Neural progenitor cell (in vitro differentiated cells): ENCODE measurements at regions not wholly inside any gene's neighbourhood (a gene's known extent, or its start where the extent isn't known, plus 50 kb on each side); places are given as distances from the start of the nearest gene placed in this dataset.

ENCODE experiments used
- DNase-seq: peaks from one replicate; pipeline ENCODE4 v3.0.0-alpha.2; 2016; ENCODE audit warnings: low spot score
- H2AFZ ChIP-seq: fragments of 200-600 bp; sonication (generic); replicated peaks from 2 replicates; pipeline ENCODE4 v1.6.1; 2016; ENCODE audit warnings: antibody characterized with exemption
- H3F3A ChIP-seq: fragments of 200-600 bp; sonication (generic); 2 replicates; pipeline ENCODE4 v1.6.1; 2016; ENCODE audit warnings: antibody characterized with exemption, low read depth
- H3K27ac ChIP-seq: fragments of 200-600 bp; sonication (generic); 2 replicates; pipeline ENCODE4 v1.5.1; 2016; ENCODE audit warnings: mild to moderate bottlenecking
- H3K27me3 ChIP-seq: fragments of 200-600 bp; sonication (generic); 2 replicates; pipeline ENCODE4 v1.6.1; 2016; ENCODE audit warnings: mild to moderate bottlenecking, moderate library complexity
- H3K36me3 ChIP-seq: fragments of 200-600 bp; sonication (generic); 2 replicates; pipeline ENCODE4 v1.5.1; 2016
- H3K4me1 ChIP-seq: fragments of 200-600 bp; sonication (generic); 2 replicates; pipeline ENCODE4 v1.6.1; 2016; ENCODE audit warnings: mixed run types
- H3K4me2 ChIP-seq: fragments of 200-600 bp; sonication (generic); 2 replicates; pipeline ENCODE4 v1.6.1; 2016
- H3K4me3 ChIP-seq: fragments of 200-600 bp; sonication (generic); 2 replicates; pipeline ENCODE4 v1.5.1; 2016
- H3K79me2 ChIP-seq: fragments of 200-600 bp; sonication (generic); 2 replicates; pipeline ENCODE4 v1.6.1; 2016; ENCODE audit warnings: low read depth
- H3K9ac ChIP-seq: fragments of 200-600 bp; sonication (generic); 2 replicates; pipeline ENCODE4 v1.6.1; 2016
- H3K9me3 ChIP-seq: fragments of 200-600 bp; sonication (generic); 2 replicates; pipeline ENCODE4 v1.5.1; 2016; ENCODE audit warnings: low read depth
- H4K20me1 ChIP-seq: fragments of 200-600 bp; sonication (generic); 2 replicates; pipeline ENCODE4 v1.6.1; 2016; ENCODE audit warnings: low read depth
- H3K27ac Mint-ChIP-seq: 3 replicates; pipeline ENCODE4 v1.8.0; 2021; ENCODE audit warnings: mixed read lengths
- H3K27me3 Mint-ChIP-seq: 2 replicates; pipeline ENCODE4 v1.8.0; 2022; ENCODE audit warnings: low read depth, mild to moderate bottlenecking, inconsistent platforms, moderate library complexity, mixed read lengths; ENCODE audit not compliant: insufficient read depth
- H3K36me3 Mint-ChIP-seq: 3 replicates; pipeline ENCODE4 v1.8.0; 2021; ENCODE audit warnings: mixed read lengths
- H3K4me1 Mint-ChIP-seq: 3 replicates; pipeline ENCODE4 v1.8.0; 2021; ENCODE audit warnings: mixed read lengths
- H3K4me3 Mint-ChIP-seq: 3 replicates; pipeline ENCODE4 v1.8.0; 2021; ENCODE audit warnings: mild to moderate bottlenecking, moderate library complexity, mixed read lengths
- H3K9me3 Mint-ChIP-seq: 3 replicates; pipeline ENCODE4 v1.8.0; 2020; ENCODE audit warnings: mixed read lengths
- EZH2 ChIP-seq: fragments of 200-600 bp; sonication (generic); IDR thresholded peaks from 2 replicates; pipeline ENCODE4 v1.6.1; 2017; ENCODE audit warnings: antibody characterized with exemption, mild to moderate bottlenecking, moderate library complexity
- EZH2phosphoT487 ChIP-seq: fragments of 200-600 bp; sonication (generic); IDR thresholded peaks from 2 replicates; pipeline ENCODE4 v1.6.1; 2017; ENCODE audit warnings: antibody characterized with exemption
- TF ChIP-seq, protein P1 (sequence below): fragments of 200-600 bp; sonication (generic); IDR thresholded peaks from 2 replicates; pipeline ENCODE4 v1.5.1; 2017; ENCODE audit warnings: antibody characterized with exemption, mild to moderate bottlenecking

DNA sequence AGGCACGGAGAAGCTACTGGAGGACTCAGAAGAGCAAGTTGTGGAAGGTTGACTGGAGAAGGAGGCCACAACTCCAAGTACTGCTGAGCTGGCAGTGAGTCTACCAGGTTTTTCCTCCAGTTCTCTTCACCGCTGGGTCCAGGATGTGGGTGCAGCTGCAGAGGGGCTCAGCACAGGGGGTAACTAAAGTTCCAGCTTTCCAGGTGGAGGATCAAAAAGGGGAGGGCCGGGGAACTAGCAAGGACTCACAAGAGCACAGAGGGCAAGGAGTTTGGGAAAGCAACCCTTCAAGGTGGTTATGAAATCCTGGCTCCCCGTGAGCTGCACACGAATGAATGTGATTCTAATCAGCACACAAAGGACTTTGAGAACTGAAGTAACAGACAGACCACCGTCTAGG is 194.2 kb upstream of the GMDS start:
- Mint-ChIP-seq H3K27ac (no peak overlapping the region), H3K36me3 (no peaks in the 10 kb centered on the region), H3K4me3 (no peak overlapping the region), H3K9me3 (no peaks in the 10 kb centered on the region), H3K27me3 (no peaks in the 10 kb centered on the region), H3K4me1 (peaks cover 5% of the 10 kb centered on the region)
- no peak overlapping the region for H3K4me2 ChIP-seq
- no peak overlapping the region for H2AFZ ChIP-seq
- H4K20me1 ChIP-seq: no peaks in the 10 kb centered on the region
- no peak overlapping the region for H3K27ac ChIP-seq
- no peak for DNase-seq
- TF ChIP-seq, protein P1, sequence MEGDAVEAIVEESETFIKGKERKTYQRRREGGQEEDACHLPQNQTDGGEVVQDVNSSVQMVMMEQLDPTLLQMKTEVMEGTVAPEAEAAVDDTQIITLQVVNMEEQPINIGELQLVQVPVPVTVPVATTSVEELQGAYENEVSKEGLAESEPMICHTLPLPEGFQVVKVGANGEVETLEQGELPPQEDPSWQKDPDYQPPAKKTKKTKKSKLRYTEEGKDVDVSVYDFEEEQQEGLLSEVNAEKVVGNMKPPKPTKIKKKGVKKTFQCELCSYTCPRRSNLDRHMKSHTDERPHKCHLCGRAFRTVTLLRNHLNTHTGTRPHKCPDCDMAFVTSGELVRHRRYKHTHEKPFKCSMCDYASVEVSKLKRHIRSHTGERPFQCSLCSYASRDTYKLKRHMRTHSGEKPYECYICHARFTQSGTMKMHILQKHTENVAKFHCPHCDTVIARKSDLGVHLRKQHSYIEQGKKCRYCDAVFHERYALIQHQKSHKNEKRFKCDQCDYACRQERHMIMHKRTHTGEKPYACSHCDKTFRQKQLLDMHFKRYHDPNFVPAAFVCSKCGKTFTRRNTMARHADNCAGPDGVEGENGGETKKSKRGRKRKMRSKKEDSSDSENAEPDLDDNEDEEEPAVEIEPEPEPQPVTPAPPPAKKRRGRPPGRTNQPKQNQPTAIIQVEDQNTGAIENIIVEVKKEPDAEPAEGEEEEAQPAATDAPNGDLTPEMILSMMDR: no peak
- no peak for TF ChIP-seq EZH2phosphoT487
- no peak for TF ChIP-seq EZH2
- no peak overlapping the region for H3K4me3 ChIP-seq
- H3K27me3 ChIP-seq: no peaks in the 10 kb centered on the region
- H3K9me3 ChIP-seq: no peaks in the 10 kb centered on the region
- H3K79me2 ChIP-seq: no peaks in the 10 kb centered on the region
- no peak overlapping the region for H3K9ac ChIP-seq
- no peaks in the 10 kb centered on the region for H3K36me3 ChIP-seq
- no peaks in the 10 kb centered on the region for H3F3A ChIP-seq
- H3K4me1 ChIP-seq: no peaks in the 10 kb centered on the region

DNA sequence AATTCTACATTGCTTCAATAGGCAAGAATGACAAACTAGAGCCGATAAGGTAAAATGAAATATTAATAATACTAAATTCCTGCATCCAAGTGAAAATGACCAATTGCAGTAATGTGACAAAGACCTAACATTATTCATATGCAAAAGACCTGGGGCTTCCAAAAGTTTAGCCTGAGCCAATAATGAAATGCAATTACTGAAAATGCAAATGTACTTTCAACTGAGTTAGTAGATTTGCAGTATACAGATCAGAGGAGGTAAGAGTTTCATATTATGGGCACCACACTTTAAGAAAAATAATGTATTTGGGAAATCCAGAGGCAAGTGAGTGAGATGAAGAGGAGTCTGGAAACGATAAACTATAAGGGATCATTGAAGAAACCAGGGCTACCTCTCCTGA is 193.7 kb upstream of the GMDS start:
- Mint-ChIP-seq H3K27me3 (no peaks in the 10 kb centered on the region), H3K4me1 (peaks cover 5% of the 10 kb centered on the region), H3K27ac (no peak overlapping the region), H3K4me3 (no peak overlapping the region), H3K9me3 (no peaks in the 10 kb centered on the region), H3K36me3 (no peaks in the 10 kb centered on the region)
- DNase-seq: no peak
- Histone ChIP-seq H3K4me1 (no peaks in the 10 kb centered on the region), H4K20me1 (no peaks in the 10 kb centered on the region), H3K4me2 (no peak overlapping the region), H2AFZ (no peak overlapping the region), H3K9ac (no peak overlapping the region), H3K4me3 (no peak overlapping the region), H3F3A (no peaks in the 10 kb centered on the region), H3K9me3 (no peaks in the 10 kb centered on the region), H3K36me3 (no peaks in the 10 kb centered on the region), H3K27me3 (no peaks in the 10 kb centered on the region), H3K27ac (no peak overlapping the region), H3K79me2 (no peaks in the 10 kb centered on the region)
- TF ChIP-seq, protein P1: no peak
- TF ChIP-seq EZH2 (no peak), EZH2phosphoT487 (no peak)

DNA sequence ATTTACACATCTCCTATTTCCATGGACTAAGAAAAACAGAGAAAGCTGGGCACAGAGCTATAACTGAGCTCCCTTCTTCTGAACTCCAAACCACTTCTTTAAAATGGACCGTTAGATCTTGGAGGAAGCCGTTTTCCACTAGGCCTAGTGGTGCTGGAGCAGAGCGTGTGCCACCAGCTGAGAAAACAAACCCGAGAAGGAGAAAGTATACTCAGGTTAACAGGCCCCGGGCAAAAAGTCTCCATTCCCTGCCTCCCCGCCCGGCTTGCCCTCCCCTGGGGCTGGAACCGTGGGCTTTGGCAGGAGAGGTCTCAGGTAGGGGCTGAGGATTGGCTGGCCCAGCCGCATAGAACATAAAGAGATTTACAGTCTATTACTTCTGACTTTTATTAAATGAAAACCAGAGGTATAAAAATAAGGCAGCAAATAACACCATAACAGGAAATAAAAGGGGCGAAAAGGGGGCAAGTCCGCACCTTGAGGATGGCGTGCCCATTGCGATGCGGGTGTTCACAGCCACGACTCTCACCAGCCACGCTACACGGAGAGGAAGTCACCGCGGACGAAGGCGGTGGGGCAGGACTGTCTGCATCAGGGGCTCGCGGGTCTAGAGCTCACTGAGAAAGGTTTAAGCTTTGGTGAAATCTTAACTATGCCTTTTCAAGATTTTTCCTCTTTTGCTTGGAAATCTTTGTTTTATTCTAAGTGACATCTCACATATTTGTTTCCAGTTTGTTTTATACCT is 191.2 kb upstream of the GMDS start:
- H3K27ac Mint-ChIP-seq: no peak overlapping the region
- TF ChIP-seq EZH2phosphoT487: no peak
- TF ChIP-seq EZH2: no peak
- TF ChIP-seq, protein P1: no peak
- Histone ChIP-seq H3K27ac (no peak overlapping the region), H3K4me3 (no peak overlapping the region), H3K9ac (no peak overlapping the region), H3F3A (no peaks in the 10 kb centered on the region), H3K9me3 (no peaks in the 10 kb centered on the region), H3K4me2 (no peak overlapping the region), H2AFZ (no peak overlapping the region), H3K27me3 (no peaks in the 10 kb centered on the region), H3K4me1 (peaks cover 5% of the 10 kb centered on the region), H4K20me1 (no peaks in the 10 kb centered on the region), H3K36me3 (no peaks in the 10 kb centered on the region), H3K79me2 (no peaks in the 10 kb centered on the region)
- H3K4me3 Mint-ChIP-seq: no peak overlapping the region
- no peak for DNase-seq
- H3K4me1 Mint-ChIP-seq: peaks cover 10% of the 10 kb centered on the region
- no peaks in the 10 kb centered on the region for H3K9me3 Mint-ChIP-seq
- H3K27me3 Mint-ChIP-seq: no peaks in the 10 kb centered on the region
- H3K36me3 Mint-ChIP-seq: no peaks in the 10 kb centered on the region
